Lower leg skin (tissue), 4 donors: ENCODE measurements at regions not wholly inside any gene's neighbourhood (a gene's known extent, or its start where the extent isn't known, plus 50 kb on each side); places are given as distances from the start of the nearest gene placed in this dataset.

Experiments used
- DNase-seq, 2 donors: peaks; one replicate each; pipeline ENCODE4 v3.0.0-alpha.2; 2019; ENCODE audit warnings: low spot score in 2 of 2
- H3K4me3 ChIP-seq: fragments of 200-600 bp; sonication (generic); 2 replicates; pipeline ENCODE4 v1.5.1; 2017; ENCODE audit warnings: mild to moderate bottlenecking, low read depth; ENCODE audit not compliant: poor library complexity, severe bottlenecking
- CTCF ChIP-seq, 3 donors: fragments of 450-650 bp; IDR thresholded peaks; one replicate each; pipeline ENCODE4 v1.5.1; 2016; ENCODE audit warnings: antibody characterized with exemption in 3 of 3, mild to moderate bottlenecking in 3 of 3, moderate library complexity in 2 of 3
- POLR2A ChIP-seq, 2 donors: fragments of 450-650 bp; IDR thresholded peaks; one replicate each; pipeline ENCODE4 v1.6.1; 2016 to 2017; ENCODE audit warnings: antibody characterized with exemption in 2 of 2, mild to moderate bottlenecking in 1 of 2, moderate library complexity in 1 of 2
- WGBS, 2 donors: methylation state at CpG; one replicate each; pipeline ENCODE4 v1.1.5; 2018; 5-methylcytosine and 5-hydroxymethylcytosine counted together
- intact Hi-C: fragments of 100-400 bp; cut with DNase I; formaldehyde crosslinking; loops from one replicate; pipeline ENCODE4 v1.15.0; 2023; ENCODE audit warnings: low total_unique reads

GRCh38 chr3:164577667-164578210, 500.6 kb downstream of the SI start:
- H3K4me3 ChIP-seq = no peak overlapping the region
- intact Hi-C loops = no loop called here
- no peak for DNase-seq
- WGBS, 2 donors = 91 to 98% methylated on average over 2 of the region's 2 CpGs
- no peak for TF ChIP-seq POLR2A (IDR thresholded peaks at IDR 0.05)
- no peak for TF ChIP-seq CTCF (IDR thresholded peaks at IDR 0.05)

GRCh38 chr3:164572436-164572835, 505.9 kb downstream of the SI start:
- WGBS, 2 donors = 87 to 90% methylated on average over 4 of the region's 4 CpGs
- H3K4me3 ChIP-seq = no peak overlapping the region
- intact Hi-C loops = no loop called here
- no peak for DNase-seq
- TF ChIP-seq POLR2A (IDR thresholded peaks at IDR 0.05) (no peak), CTCF (IDR thresholded peaks at IDR 0.05) (no peak)

GRCh38 chr3:164550857-164551256, 527.4 kb downstream of the SI start:
- no peak overlapping the region for H3K4me3 ChIP-seq
- DNase-seq = no peak
- TF ChIP-seq CTCF (IDR thresholded peaks at IDR 0.05) (no peak), POLR2A (IDR thresholded peaks at IDR 0.05) (no peak)
- intact Hi-C loops = no loop called here

- WGBS, 2 donors = 59 to 70% methylated on average over 2 of the region's 2 CpGs
- no peak for DNase-seq
- intact Hi-C loops = no loop called here
- no peak for TF ChIP-seq CTCF (IDR thresholded peaks at IDR 0.05)
- no peak for TF ChIP-seq POLR2A (IDR thresholded peaks at IDR 0.05)
- H3K4me3 ChIP-seq = no peak overlapping the region
Observed at GRCh38 chr3:164539215-164539614, 539.1 kb downstream of the SI start.

- no peak for TF ChIP-seq POLR2A (IDR thresholded peaks at IDR 0.05)
- TF ChIP-seq CTCF (IDR thresholded peaks at IDR 0.05) = no peak
- DNase-seq = no peak
- H3K4me3 ChIP-seq = no peak overlapping the region
- intact Hi-C loops = no loop called here
Observed at GRCh38 chr3:164537485-164537884, 540.8 kb downstream of the SI start.

GRCh38 chr3:164533275-164533674, 545.0 kb downstream of the SI start:
- 88 to 92% methylated on average over 3 of the region's 3 CpGs for WGBS, 2 donors

More at GRCh38 chr3:164533275-164533674, 545.0 kb downstream of the SI start:
- DNase-seq = no peak
- TF ChIP-seq POLR2A (IDR thresholded peaks at IDR 0.05) (no peak), CTCF (IDR thresholded peaks at IDR 0.05) (no peak)
- intact Hi-C loops = no loop called here
- no peak overlapping the region for H3K4me3 ChIP-seq
